Peyer's patch (tissue), 4 donors: ENCODE measurements at regions not wholly inside any gene's neighbourhood (a gene's known extent, or its start where the extent isn't known, plus 50 kb on each side); places are given as distances from the start of the nearest gene placed in this dataset.

ENCODE experiments used
- DNase-seq, 3 donors: peaks; one replicate each; pipeline ENCODE4 v3.0.0-alpha.2; 2017 to 2019
- H3K27ac ChIP-seq, 4 donors: fragments of 200-600 bp; sonication (generic); one replicate each; pipeline ENCODE4 v1.5.1; 2016 to 2019
- H3K27me3 ChIP-seq, 2 donors: fragments of 200-600 bp; sonication (generic); one replicate each; pipeline ENCODE4 v1.5.1; 2019
- H3K36me3 ChIP-seq, 3 donors: fragments of 200-600 bp; sonication (generic); one replicate each; pipeline ENCODE4 v1.5.1; 2016 to 2019
- H3K4me1 ChIP-seq, 4 donors: fragments of 200-600 bp; sonication (generic); one replicate each; pipeline ENCODE4 v1.5.1; 2016 to 2019
- H3K4me3 ChIP-seq, 4 donors: fragments of 200-600 bp; sonication (generic); 1 replicate in 3 of 4; 2 replicates in 1 of 4; pipeline ENCODE4 v1.5.1; 2016 to 2019; ENCODE audit warnings: mild to moderate bottlenecking in 1 of 4
- H3K9me3 ChIP-seq, 4 donors: fragments of 200-600 bp; sonication (generic); one replicate each; pipeline ENCODE4 v1.5.1; 2016 to 2019; ENCODE audit warnings: mild to moderate bottlenecking in 1 of 4
- CTCF ChIP-seq, 6 experiments: fragments of 450-650 bp in 4 of 6; fragments of 200-600 bp in 2 of 6; sonication (generic) in 1 of 6; IDR thresholded peaks; one replicate each; pipeline ENCODE4 v1.5.1; 2017 to 2019; ENCODE audit warnings: antibody characterized with exemption in 6 of 6, mild to moderate bottlenecking in 3 of 6, moderate library complexity in 1 of 6
- POLR2A ChIP-seq, 2 donors: fragments of 450-650 bp; IDR thresholded peaks; one replicate each; pipeline ENCODE4 v1.5.1; 2017; ENCODE audit warnings: antibody characterized with exemption in 2 of 2, mild to moderate bottlenecking in 2 of 2, moderate library complexity in 2 of 2

DNA sequence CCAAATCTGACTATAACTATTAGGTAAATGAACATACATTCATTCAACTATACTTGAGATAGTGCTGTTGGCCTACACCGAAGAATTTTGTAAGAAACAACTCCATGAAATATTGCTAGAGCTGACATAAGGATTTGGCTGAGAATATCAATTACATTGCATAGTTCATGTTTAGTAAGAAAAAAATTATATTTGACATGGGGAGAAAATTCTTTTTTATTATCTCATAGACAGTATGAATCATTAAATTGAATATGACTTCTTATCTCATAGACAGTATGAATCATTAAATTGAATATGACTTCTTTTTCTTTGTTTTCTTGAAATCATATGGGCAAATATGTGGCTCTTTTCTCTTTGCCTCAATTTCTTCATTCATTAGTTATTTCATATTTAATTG lies 212.3 kb upstream of the HSF2 start:
- H3K9me3 ChIP-seq = no peaks in the 10 kb centered on the region
- no peak overlapping the region for H3K4me3 ChIP-seq

DNA sequence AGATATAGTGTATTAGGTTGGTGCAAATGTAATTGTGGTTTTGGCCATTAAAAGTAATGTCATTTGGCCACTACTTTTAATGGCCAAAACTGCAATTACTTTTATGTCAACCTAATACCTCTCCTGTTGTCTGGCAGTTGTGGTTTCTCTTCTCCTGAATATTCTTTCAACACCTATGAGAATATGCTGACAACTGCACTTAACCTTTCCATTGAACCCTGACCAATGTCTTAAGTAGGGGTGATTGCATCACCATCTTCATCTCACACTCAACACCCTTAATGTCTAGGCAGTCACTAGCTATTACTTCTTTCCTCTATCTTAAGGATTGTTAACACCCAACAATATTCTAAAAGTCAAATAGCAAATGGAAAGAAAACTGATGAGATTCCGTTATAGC lies 200.5 kb upstream of the HSF2 start:
- no peaks in the 10 kb centered on the region for H3K36me3 ChIP-seq
- H3K4me3 ChIP-seq = no peak overlapping the region
- no peaks in the 10 kb centered on the region for H3K4me1 ChIP-seq
- no peak for DNase-seq
- no peak overlapping the region for H3K27ac ChIP-seq
- no peaks in the 10 kb centered on the region for H3K27me3 ChIP-seq
- TF ChIP-seq POLR2A (IDR thresholded peaks at IDR 0.05) = no peak
- no peak for TF ChIP-seq CTCF (IDR thresholded peaks at IDR 0.05)
- H3K9me3 ChIP-seq = no peaks in the 10 kb centered on the region

More for the DNA sequence above, 212.3 kb upstream of the HSF2 start:
- TF ChIP-seq POLR2A (IDR thresholded peaks at IDR 0.05) (no peak), CTCF (IDR thresholded peaks at IDR 0.05) (no peak)
- H3K36me3 ChIP-seq = no peaks in the 10 kb centered on the region
- H3K27me3 ChIP-seq = no peaks in the 10 kb centered on the region
- no peaks in the 10 kb centered on the region for H3K4me1 ChIP-seq
- no peak overlapping the region for H3K27ac ChIP-seq
- DNase-seq = no peak

- H3K4me1 ChIP-seq = no peaks in the 10 kb centered on the region
- H3K9me3 ChIP-seq = no peaks in the 10 kb centered on the region
- H3K27ac ChIP-seq = no peak overlapping the region
- no peaks in the 10 kb centered on the region for H3K27me3 ChIP-seq
- DNase-seq = no peak
- TF ChIP-seq CTCF (IDR thresholded peaks at IDR 0.05) (no peak), POLR2A (IDR thresholded peaks at IDR 0.05) (no peak)
- no peak overlapping the region for H3K4me3 ChIP-seq
- H3K36me3 ChIP-seq = no peaks in the 10 kb centered on the region
These were observed 199.0 kb upstream of the HSF2 start for GRCh38 chr6:122200440-122200839.

DNA sequence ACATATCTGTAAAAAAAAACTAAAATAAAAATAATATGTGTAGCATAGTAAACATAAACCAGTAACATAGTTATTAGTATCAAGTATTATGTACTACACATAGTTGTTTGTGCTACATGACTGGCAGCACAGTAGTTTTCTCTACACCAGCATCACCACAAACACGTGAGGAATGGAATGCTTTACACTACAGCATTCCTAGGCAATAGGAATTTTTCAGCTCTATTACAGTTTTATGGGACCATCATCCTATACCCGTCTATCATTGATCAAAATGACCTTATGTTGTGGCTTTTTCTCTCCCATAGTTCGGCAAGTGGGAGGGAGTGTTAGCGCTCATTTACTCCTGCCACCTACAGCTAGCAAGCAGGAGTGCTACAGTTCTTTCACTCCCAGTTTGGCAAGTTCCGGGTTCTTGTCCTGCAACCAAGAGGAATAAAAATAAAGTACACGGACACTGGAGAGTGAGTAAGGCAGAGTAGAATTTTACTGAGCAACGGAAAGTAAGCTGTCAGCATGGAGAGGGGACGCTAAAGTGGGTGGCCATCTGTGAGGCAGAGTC lies 196.8 kb upstream of the HSF2 start:
- no peak for DNase-seq
- no peak for TF ChIP-seq POLR2A (IDR thresholded peaks at IDR 0.05)
- TF ChIP-seq CTCF (IDR thresholded peaks at IDR 0.05) = no peak
- Histone ChIP-seq H3K27me3 (no peaks in the 10 kb centered on the region), H3K27ac (no peak overlapping the region), H3K4me1 (no peaks in the 10 kb centered on the region), H3K9me3 (no peaks in the 10 kb centered on the region), H3K36me3 (no peaks in the 10 kb centered on the region), H3K4me3 (no peak overlapping the region)

- H3K4me3 ChIP-seq = no peak overlapping the region
- no peaks in the 10 kb centered on the region for H3K9me3 ChIP-seq
- H3K36me3 ChIP-seq = no peaks in the 10 kb centered on the region
- DNase-seq = no peak
- no peak overlapping the region for H3K27ac ChIP-seq
- H3K4me1 ChIP-seq = no peaks in the 10 kb centered on the region
- TF ChIP-seq POLR2A (IDR thresholded peaks at IDR 0.05) (no peak), CTCF (IDR thresholded peaks at IDR 0.05) (no peak)
- H3K27me3 ChIP-seq = no peaks in the 10 kb centered on the region
These were observed 192.4 kb upstream of the HSF2 start for GRCh38 chr6:122207061-122207460.

- no peak for TF ChIP-seq POLR2A (IDR thresholded peaks at IDR 0.05)
- no peak for TF ChIP-seq CTCF (IDR thresholded peaks at IDR 0.05)
- no peaks in the 10 kb centered on the region for H3K36me3 ChIP-seq
- no peaks in the 10 kb centered on the region for H3K4me1 ChIP-seq
These were observed 191.7 kb upstream of the HSF2 start for GRCh38 chr6:122207794-122208193.

More at GRCh38 chr6:122207794-122208193, 191.7 kb upstream of the HSF2 start:
- Histone ChIP-seq H3K9me3 (no peaks in the 10 kb centered on the region), H3K4me3 (no peak overlapping the region), H3K27ac (no peak overlapping the region), H3K27me3 (no peaks in the 10 kb centered on the region)
- no peak for DNase-seq
